T-helper 2 cell treated with Interferon-gamma antibody and Interleukin-4, amounts not matched to agents 5 μg/mL and 100 μg/mL, for 36 hours (primary cell): ENCODE measurements at regions not wholly inside any gene's neighbourhood (a gene's known extent, or its start where the extent isn't known, plus 50 kb on each side); places are given as distances from the start of the nearest gene placed in this dataset.

Source experiments
- DNase-seq: peaks from one replicate; pipeline ENCODE4 v3.0.0; 2021; ENCODE audit warnings: low spot score
- H3K27ac Mint-ChIP-seq: one replicate; pipeline ENCODE4 v1.8.0; 2021; ENCODE audit warnings: mild to moderate bottlenecking, mixed read lengths
- H3K27me3 Mint-ChIP-seq: one replicate; pipeline ENCODE4 v1.8.0; 2021; ENCODE audit warnings: low read depth, mixed read lengths
- H3K36me3 Mint-ChIP-seq: one replicate; pipeline ENCODE4 v1.8.0; 2021; ENCODE audit warnings: low read depth, mixed read lengths
- H3K4me1 Mint-ChIP-seq: one replicate; pipeline ENCODE4 v1.8.0; 2021; ENCODE audit warnings: low read depth, mixed read lengths
- H3K4me3 Mint-ChIP-seq: one replicate; pipeline ENCODE4 v1.8.0; 2022; ENCODE audit warnings: mild to moderate bottlenecking, moderate library complexity, mixed read lengths
- H3K9me3 Mint-ChIP-seq: one replicate; pipeline ENCODE4 v1.8.0; 2021; ENCODE audit warnings: mixed read lengths

DNA sequence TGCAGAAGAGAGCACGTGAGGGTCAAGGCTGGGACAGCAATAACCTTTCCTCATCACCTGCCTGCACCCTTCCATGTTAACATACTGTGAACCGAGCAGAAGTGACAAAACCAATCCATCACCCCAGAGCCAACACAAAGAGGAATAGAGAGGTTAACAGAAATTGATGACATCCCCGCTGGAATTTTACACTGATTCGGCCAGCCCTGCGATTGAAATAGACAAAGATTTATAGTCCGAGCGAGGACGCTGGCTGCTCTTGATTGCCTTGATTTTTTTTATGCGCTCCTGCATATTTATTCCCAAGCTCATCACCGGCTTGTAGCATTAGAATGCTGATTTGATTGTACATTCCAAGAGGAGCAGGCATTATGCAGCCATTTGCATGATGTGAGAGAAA lies 729.7 kb downstream of the BCL11B start:
- Mint-ChIP-seq H3K4me1 (no peaks in the 10 kb centered on the region), H3K27ac (no peak overlapping the region), H3K27me3 (no peaks in the 10 kb centered on the region), H3K9me3 (peaks cover 4% of the 10 kb centered on the region), H3K36me3 (peaks cover 1% of the 10 kb centered on the region), H3K4me3 (no peak overlapping the region)
- DNase-seq: no peak

DNA sequence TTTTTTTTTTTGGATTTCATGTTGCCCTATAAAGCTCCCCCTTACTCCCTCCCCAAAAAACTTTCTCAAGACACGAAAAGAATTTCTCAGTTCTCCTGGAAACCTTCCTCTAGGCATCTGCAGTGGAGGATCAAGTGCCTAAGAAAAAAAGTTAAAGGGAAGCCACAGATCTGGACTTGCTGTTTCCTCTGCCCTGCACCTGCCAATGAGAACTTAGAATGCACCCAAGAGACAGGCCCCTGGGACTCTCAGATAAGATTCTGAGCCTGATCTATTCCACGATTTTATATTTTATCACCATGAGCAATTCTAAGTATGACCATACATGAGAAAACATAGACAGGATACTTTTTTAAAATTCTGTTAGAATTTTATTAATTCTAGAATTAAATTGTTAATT lies 728.9 kb downstream of the BCL11B start:
- H3K4me1 Mint-ChIP-seq: peaks cover 2% of the 10 kb centered on the region
- no peaks in the 10 kb centered on the region for H3K27me3 Mint-ChIP-seq
- H3K36me3 Mint-ChIP-seq: no peaks in the 10 kb centered on the region
- H3K9me3 Mint-ChIP-seq: peaks cover under 1% of the 10 kb centered on the region
- H3K4me3 Mint-ChIP-seq: no peak overlapping the region
- DNase-seq: no peak
- H3K27ac Mint-ChIP-seq: no peak overlapping the region

DNA sequence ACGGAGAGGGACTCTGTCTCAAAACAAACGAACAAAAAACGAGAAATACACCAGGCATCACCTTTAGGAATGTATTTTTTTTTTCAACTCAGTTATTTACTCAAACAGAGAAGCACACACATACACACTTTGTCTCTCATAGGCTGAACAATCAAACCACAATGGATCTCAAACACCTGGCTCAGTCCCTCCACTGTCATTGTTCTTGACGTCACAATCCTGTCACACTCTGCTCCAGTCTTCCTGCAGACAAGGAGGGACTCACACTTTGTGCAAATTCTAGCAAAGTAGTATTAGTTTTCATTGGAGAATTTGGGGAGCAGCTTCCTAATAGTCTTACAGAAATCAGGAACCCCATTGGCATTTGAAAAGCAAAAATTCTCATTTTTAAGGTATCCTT lies 727.8 kb downstream of the BCL11B start:
- Mint-ChIP-seq H3K36me3 (no peaks in the 10 kb centered on the region), H3K27me3 (no peaks in the 10 kb centered on the region), H3K27ac (no peak overlapping the region), H3K4me1 (peaks cover 4% of the 10 kb centered on the region), H3K9me3 (no peaks in the 10 kb centered on the region), H3K4me3 (no peak overlapping the region)
- DNase-seq: no peak

DNA sequence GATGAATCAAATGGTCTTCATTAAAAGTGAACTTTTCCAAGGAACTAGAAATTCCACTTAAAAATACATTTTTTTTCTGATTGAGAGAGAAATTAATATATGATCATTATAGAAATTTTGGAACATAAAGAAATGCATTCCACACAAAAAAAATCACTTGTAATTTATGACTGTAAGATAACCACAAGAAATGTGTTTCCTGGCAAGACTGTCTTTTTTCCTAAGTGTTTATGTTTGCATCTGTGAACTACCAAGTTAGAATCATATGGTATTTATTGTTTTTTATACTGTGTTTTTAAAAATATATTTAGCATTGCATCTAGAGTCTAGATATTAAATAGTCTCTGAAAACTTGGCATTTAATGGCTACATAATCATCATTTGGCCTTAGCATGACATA lies 726.8 kb downstream of the BCL11B start:
- Mint-ChIP-seq H3K4me1 (peaks cover 4% of the 10 kb centered on the region), H3K27me3 (no peaks in the 10 kb centered on the region), H3K9me3 (no peaks in the 10 kb centered on the region), H3K27ac (no peak overlapping the region), H3K4me3 (no peak overlapping the region), H3K36me3 (no peaks in the 10 kb centered on the region)
- DNase-seq: no peak

DNA sequence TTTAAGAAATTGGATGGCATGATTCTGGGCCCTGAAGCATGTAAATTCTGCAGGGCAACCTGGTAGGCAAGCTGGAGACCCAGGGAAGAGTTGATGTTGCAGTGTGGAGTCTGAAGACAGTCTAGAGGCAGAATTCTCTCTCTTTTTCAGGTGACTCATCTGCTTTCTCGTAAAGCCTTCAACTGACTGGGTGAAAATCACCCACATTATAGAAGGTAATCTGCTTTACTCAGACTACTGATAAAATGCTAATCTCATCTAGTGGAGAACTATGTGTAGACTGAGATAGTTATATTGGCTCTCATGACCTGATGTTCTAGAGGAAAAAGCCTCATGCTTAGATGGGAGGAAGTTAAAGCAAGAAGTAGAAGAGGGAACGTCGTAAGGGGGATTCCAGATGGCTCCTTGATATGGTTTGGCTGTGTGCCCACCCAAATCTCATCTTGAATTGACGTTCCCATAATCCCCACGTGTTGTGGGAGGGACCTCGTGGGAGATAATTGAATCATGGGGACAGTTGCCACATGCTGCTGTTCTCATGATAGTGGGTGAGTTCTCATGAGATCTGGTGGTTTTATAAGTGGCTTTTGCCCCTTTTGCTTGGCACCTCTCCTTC lies 723.8 kb downstream of the BCL11B start:
- H3K27ac Mint-ChIP-seq: no peak overlapping the region
- no peak overlapping the region for H3K4me3 Mint-ChIP-seq
- peak; percentile 13 for DNase-seq

DNA sequence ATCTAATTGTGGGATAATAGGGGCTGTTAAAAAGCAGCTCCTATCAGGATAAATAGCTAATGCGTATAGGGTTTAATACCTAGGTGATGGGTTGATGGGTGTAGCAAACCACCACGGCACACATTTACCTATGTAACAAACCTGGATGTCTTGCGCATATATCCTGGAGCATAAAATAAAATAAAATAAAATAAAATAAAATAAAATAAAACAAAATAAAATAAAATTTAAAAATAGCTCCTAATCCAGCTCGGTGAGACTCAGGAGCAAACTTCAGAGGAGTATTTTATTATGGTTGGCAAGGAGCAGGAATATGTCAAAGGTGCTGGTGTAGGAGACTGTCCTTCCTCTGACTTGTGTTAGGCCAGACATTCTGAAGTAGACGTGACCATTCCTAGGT lies 721.0 kb downstream of the BCL11B start:
- Mint-ChIP-seq H3K4me1 (peaks cover 4% of the 10 kb centered on the region), H3K9me3 (no peaks in the 10 kb centered on the region), H3K4me3 (no peak overlapping the region), H3K36me3 (no peaks in the 10 kb centered on the region), H3K27me3 (peaks cover 2% of the 10 kb centered on the region), H3K27ac (no peak overlapping the region)
- no peak for DNase-seq

More for the DNA sequence above, 723.8 kb downstream of the BCL11B start:
- Mint-ChIP-seq H3K36me3 (no peaks in the 10 kb centered on the region), H3K9me3 (no peaks in the 10 kb centered on the region), H3K4me1 (peaks cover 4% of the 10 kb centered on the region), H3K27me3 (no peaks in the 10 kb centered on the region)

DNA sequence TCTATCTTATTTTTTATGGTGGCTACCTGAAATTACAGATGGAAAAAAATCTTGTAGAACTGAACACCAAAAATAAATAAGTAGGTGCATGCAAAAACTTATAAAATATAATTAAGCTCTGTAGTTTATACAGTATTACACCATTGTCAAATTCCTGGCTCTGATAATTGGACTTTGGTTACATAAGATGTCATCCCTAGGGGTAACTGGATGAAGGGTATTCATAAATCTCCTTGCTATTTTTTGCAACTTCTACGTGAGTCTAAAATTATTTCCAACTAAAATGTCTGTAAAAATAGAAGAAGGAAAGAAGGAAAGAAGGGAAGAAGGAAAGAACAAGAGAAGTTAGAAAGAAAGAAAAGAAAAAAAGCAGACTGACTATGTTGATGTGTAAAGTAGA lies 716.6 kb downstream of the BCL11B start:
- peaks cover 2% of the 10 kb centered on the region for H3K27me3 Mint-ChIP-seq
- H3K4me1 Mint-ChIP-seq: no peaks in the 10 kb centered on the region
- no peaks in the 10 kb centered on the region for H3K36me3 Mint-ChIP-seq
- no peaks in the 10 kb centered on the region for H3K9me3 Mint-ChIP-seq
- DNase-seq: no peak
- H3K4me3 Mint-ChIP-seq: no peak overlapping the region
- H3K27ac Mint-ChIP-seq: no peak overlapping the region

DNA sequence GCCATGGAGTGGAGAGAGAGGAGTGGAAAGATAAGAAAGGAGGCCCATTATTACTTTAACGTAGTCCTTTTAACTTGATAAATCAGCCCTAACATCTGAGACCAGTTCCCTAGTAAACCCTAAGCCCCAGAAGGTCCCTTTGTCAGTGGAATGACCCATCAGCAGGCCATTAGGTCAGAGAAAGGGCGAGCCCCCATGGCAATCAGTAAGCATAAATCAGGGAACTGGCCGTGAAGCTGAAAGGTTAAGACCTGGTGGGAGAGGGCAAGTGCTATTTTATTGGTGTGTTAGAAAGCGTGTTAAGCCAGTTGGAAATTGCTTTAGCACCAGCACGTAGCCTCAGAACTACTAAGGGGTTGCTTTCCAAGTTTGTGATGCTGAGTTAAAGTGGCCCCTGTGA lies 708.0 kb downstream of the BCL11B start:
- no peak for DNase-seq
- no peaks in the 10 kb centered on the region for H3K9me3 Mint-ChIP-seq
- no peak overlapping the region for H3K27ac Mint-ChIP-seq
- H3K4me3 Mint-ChIP-seq: no peak overlapping the region
- no peaks in the 10 kb centered on the region for H3K36me3 Mint-ChIP-seq
- no peaks in the 10 kb centered on the region for H3K4me1 Mint-ChIP-seq
- H3K27me3 Mint-ChIP-seq: peaks cover 5% of the 10 kb centered on the region

DNA sequence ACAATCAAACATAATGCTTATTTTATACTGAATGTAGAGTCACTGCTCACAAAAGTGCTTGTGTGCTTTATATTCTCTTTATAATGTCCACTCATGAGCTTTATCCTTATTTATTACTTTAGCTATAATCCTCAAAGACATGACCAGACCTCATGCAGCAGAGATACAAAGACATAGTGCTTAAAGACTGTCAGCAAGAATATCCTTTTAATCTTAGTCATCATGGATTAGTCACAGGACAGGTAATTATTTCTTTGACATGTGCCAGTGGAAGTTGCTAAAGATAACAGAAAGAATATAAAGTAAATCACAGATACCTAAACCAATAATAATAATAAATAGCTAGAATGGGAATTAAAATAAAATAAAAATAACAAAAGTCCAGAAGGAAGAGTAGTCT lies 707.5 kb downstream of the BCL11B start:
- Mint-ChIP-seq H3K4me3 (no peak overlapping the region), H3K36me3 (no peaks in the 10 kb centered on the region), H3K27me3 (peaks cover 5% of the 10 kb centered on the region), H3K27ac (no peak overlapping the region), H3K4me1 (no peaks in the 10 kb centered on the region), H3K9me3 (no peaks in the 10 kb centered on the region)
- no peak for DNase-seq

DNA sequence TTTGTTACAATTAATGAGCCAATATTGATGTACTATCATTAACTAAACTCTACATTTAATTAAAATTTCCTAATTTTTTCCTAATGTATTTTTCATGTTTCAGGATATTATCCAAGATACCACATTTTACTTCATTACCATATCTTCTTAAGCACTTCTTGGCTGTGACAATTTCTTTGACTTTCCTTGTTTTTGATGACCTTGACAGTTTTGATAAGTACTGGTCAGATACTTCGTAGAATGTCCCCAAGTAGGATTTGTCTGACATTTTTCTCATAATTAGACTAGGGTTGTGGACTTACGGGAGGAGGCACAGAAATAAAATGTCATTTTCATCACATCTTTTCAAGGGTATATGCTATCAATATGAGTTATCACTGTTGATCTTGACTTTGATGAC lies 700.9 kb downstream of the BCL11B start:
- H3K36me3 Mint-ChIP-seq: no peaks in the 10 kb centered on the region
- H3K9me3 Mint-ChIP-seq: peaks cover 9% of the 10 kb centered on the region
- no peak overlapping the region for H3K4me3 Mint-ChIP-seq
- DNase-seq: no peak
- no peak overlapping the region for H3K27ac Mint-ChIP-seq
- no peaks in the 10 kb centered on the region for H3K4me1 Mint-ChIP-seq
- peaks cover 5% of the 10 kb centered on the region for H3K27me3 Mint-ChIP-seq

DNA sequence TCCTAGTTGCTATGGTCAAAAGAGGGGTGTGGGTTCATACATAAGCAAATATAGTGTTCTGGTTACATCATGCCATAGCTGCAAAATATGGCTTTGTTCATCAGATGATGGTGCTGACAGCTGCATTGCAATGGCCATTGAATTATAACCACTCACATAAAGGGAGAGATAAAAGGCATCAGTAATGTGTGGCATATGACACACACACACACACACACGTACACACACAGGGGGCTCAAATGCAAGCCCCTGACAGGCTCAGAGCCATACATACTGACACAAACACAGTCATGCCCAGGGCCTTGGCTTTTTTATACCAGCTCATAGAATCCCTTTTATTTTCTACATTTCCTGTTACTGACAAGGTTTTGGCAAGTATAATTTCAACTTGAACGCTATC lies 698.9 kb downstream of the BCL11B start:
- no peaks in the 10 kb centered on the region for H3K36me3 Mint-ChIP-seq
- peaks cover 9% of the 10 kb centered on the region for H3K9me3 Mint-ChIP-seq
- H3K4me3 Mint-ChIP-seq: no peak overlapping the region
- H3K27me3 Mint-ChIP-seq: no peaks in the 10 kb centered on the region
- DNase-seq: no peak
- no peaks in the 10 kb centered on the region for H3K4me1 Mint-ChIP-seq
- H3K27ac Mint-ChIP-seq: no peak overlapping the region

DNA sequence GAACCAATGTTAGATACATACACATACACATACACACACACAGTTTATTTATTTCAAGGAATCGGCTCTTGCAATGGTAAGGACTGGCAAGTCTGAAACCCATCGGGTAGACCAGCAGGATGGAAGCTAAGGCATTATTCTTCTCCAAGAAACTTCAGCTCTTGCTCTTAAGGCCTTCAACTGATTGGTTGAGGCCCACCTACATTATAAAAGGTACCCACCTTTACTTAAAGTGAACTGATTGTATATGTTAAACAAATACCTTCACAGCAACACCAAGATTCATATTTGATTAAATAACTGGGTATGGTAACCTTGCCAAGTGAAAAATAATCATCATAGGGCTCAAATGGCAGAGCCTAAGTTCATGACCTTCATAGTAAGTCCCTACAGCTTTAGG lies 695.5 kb downstream of the BCL11B start:
- Mint-ChIP-seq H3K27ac (no peak overlapping the region), H3K27me3 (no peaks in the 10 kb centered on the region), H3K9me3 (peaks cover 4% of the 10 kb centered on the region), H3K4me3 (no peak overlapping the region), H3K36me3 (no peaks in the 10 kb centered on the region), H3K4me1 (no peaks in the 10 kb centered on the region)
- no peak for DNase-seq

DNA sequence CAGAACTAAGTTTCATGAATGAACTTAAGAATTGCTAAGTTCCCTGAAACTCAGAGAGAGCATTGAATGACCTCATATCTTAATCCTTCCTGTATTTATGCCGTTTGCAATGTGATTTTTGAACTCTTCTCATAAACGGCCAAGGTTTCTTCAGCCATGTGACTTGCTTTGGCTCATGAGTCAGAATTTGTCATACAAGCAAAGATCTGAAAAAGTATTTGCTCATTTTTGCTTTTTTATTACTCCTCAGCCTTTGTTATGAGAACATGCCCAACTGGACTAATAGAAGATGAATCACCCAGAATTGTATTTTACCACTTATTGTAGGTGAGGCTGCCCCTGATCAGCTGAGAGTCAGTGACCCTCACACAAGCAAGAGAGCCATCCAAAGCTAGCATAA lies 693.8 kb downstream of the BCL11B start:
- Mint-ChIP-seq H3K9me3 (no peaks in the 10 kb centered on the region), H3K27ac (no peak overlapping the region), H3K4me1 (no peaks in the 10 kb centered on the region), H3K36me3 (no peaks in the 10 kb centered on the region), H3K4me3 (no peak overlapping the region), H3K27me3 (peaks cover 2% of the 10 kb centered on the region)
- no peak for DNase-seq

DNA sequence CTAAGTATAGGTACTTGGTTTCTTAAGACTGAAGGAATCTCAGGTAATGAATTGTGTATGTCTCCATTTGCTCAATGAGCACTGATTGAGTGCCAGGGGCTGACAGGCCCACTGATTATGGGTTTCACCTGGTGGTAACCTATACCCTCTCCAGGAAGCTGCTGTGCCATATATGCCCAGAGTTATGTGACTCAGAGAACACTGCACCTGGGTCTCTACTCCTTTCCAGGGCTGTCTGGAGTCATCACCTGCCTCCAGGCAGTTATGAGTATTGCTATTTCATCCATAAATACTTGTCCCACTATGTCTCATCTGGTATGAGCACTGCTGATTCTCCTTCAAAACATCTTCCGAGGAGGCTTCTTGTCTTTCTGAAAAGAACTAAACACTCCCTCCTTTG lies 692.9 kb downstream of the BCL11B start:
- Mint-ChIP-seq H3K27ac (no peak overlapping the region), H3K27me3 (peaks cover 2% of the 10 kb centered on the region), H3K9me3 (no peaks in the 10 kb centered on the region), H3K4me1 (no peaks in the 10 kb centered on the region), H3K4me3 (no peak overlapping the region), H3K36me3 (no peaks in the 10 kb centered on the region)
- DNase-seq: no peak

DNA sequence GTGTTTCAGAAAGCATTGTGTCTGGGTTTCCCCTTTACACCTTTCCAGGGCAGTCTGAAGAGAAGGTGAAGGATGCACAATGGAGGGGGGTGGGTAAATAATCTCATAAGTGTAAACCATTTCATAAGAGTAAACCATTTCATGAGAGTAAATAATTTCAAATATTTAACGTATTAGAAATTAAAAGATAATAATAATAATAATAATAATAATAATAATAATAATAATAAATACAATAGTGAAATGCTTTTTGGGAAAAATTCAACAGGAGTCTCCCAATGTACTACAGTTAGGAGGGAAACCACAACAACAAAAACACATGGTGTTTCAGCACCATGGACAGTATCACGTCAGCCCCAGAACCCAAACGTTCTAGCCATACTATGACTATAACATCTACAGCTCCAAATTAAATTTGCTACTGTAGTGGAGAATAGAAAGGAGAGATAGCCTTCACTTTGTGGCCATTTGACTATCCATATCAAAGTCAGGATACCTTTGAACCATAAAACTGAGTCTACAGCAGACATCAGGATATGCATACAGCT lies 691.8 kb downstream of the BCL11B start:
- peaks cover 2% of the 10 kb centered on the region for H3K27me3 Mint-ChIP-seq
- no peaks in the 10 kb centered on the region for H3K9me3 Mint-ChIP-seq
- no peak overlapping the region for H3K27ac Mint-ChIP-seq

More for the DNA sequence above, 691.8 kb downstream of the BCL11B start:
- Mint-ChIP-seq H3K4me1 (no peaks in the 10 kb centered on the region), H3K36me3 (no peaks in the 10 kb centered on the region), H3K4me3 (no peak overlapping the region)
- no peak for DNase-seq
